NCI-H2227 (cell line): ENCODE measurements at regions not wholly inside any gene's neighbourhood (a gene's known extent, or its start where the extent isn't known, plus 50 kb on each side); places are given as distances from the start of the nearest gene placed in this dataset.
"Not testable (repeated sequence)": the region's sequence is repeated elsewhere in the genome, so short reads cannot be mapped to it uniquely, and the experiment has no call there.

ENCODE experiments used
- DNase-seq: peaks from one replicate; lab custom pipeline; 2025; ENCODE audit not compliant: unreplicated experiment; lab: John Stamatoyannopoulos, UW

GRCh38 chr16:21422824-21423223, 144.7 kb upstream of the CRYM start:
- not testable (repeated sequence) for DNase-seq

GRCh38 chr16:21404699-21405098, 126.6 kb upstream of the CRYM start:
- not testable (repeated sequence) for DNase-seq

- not testable (repeated sequence) for DNase-seq
Measured at GRCh38 chr16:21397866-21398265, 119.8 kb upstream of the CRYM start.

- DNase-seq: not testable (repeated sequence)
Measured at GRCh38 chr16:21396545-21396944, 118.5 kb upstream of the CRYM start.

- DNase-seq: not testable (repeated sequence)
Measured at GRCh38 chr16:21390634-21391033, 112.5 kb upstream of the CRYM start.

- not testable (repeated sequence) for DNase-seq
Measured at GRCh38 chr16:21389860-21390259, 111.8 kb upstream of the CRYM start.

GRCh38 chr16:21387757-21388156, 109.7 kb upstream of the CRYM start:
- not testable (repeated sequence) for DNase-seq

- not testable (repeated sequence) for DNase-seq
Measured at GRCh38 chr16:21386201-21386915, 108.3 kb upstream of the CRYM start.

- not testable (repeated sequence) for DNase-seq
Measured at GRCh38 chr16:21383682-21384081, 105.6 kb upstream of the CRYM start.

GRCh38 chr16:21379645-21380044, 101.6 kb upstream of the CRYM start:
- DNase-seq: not testable (repeated sequence)

- DNase-seq: not testable (repeated sequence)
Measured at GRCh38 chr16:21376196-21376899, 98.3 kb upstream of the CRYM start.

- DNase-seq: not testable (repeated sequence)
Measured at GRCh38 chr16:21375334-21375733, 97.2 kb upstream of the CRYM start.

GRCh38 chr16:21373454-21373853, 95.4 kb upstream of the CRYM start:
- DNase-seq: not testable (repeated sequence)

- not testable (repeated sequence) for DNase-seq
Measured at GRCh38 chr16:21372862-21373261, 94.8 kb upstream of the CRYM start.

- DNase-seq: peak; percentile 85
Measured at GRCh38 chr16:21372162-21372835, 94.2 kb upstream of the CRYM start.

- DNase-seq: not testable (repeated sequence)
Measured at GRCh38 chr16:21370791-21371190, 92.7 kb upstream of the CRYM start.

- DNase-seq: not testable (repeated sequence)
Measured at GRCh38 chr16:21368973-21369942, 91.2 kb upstream of the CRYM start.

GRCh38 chr16:21367733-21368421, 89.8 kb upstream of the CRYM start:
- DNase-seq: not testable (repeated sequence)

- not testable (repeated sequence) for DNase-seq
Measured at GRCh38 chr16:21366998-21367397, 88.9 kb upstream of the CRYM start.

GRCh38 chr16:21365541-21365940, 87.5 kb upstream of the CRYM start:
- not testable (repeated sequence) for DNase-seq
